ENCODE measurements at regions not wholly inside any gene's neighbourhood (a gene's known extent, or its start where the extent isn't known, plus 50 kb on each side); places are given as distances from the start of the nearest gene placed in this dataset.

DNA sequence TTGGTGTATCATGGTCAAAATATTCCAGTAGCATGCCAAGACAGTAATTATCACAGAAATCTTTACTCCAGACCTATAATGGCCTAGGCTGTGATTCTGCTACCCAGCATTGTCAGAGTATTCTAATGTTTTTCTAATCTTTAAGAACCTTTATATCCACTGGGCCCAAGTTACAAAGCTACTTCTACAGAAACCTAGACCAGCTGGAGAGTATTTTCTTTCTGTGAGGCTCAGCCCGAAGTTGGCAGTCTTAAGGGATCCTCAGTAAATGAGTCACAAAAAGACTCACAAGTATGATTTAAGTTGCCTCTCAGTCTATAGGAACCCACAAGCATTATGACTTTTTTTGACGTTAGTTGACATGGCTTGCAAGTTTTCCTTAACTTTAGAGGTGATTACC lies 638.5 kb upstream of the FAM241A start:
- Histone ChIP-seq H3K27me3 (ENCODE audit: control insufficient read depth, insufficient read depth, low read length) (no peaks in the 10 kb centered on the region), H3K4me3 (ENCODE audit: insufficient read depth, low read depth, low read length) (no peak overlapping the region), H3K36me3 (replicated peaks; ENCODE audit: control insufficient read depth, insufficient read depth, low read length) (no peaks in the 10 kb centered on the region)
- no peak for DNase-seq

DNA sequence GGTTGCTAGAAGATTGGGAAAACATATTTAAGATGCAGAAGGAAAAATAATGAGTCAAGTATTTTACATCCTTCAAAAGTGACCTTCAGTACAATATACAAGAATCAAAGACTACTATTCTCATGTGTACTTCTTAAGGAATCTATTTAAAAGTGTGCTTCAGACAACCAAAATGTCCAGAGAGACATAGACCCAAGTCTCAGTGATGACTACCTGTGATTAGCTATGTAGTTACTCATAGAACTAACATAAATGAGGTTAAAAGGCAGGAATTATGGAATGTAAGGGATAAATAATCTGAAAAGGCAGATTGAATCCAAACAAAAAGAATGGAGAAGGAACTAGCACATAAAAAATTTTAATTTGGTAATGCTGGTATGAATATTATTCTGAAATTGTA lies 634.7 kb upstream of the FAM241A start:
- no peaks in the 10 kb centered on the region for H3K36me3 ChIP-seq (replicated peaks; ENCODE audit: control insufficient read depth, insufficient read depth, low read length)
- H3K27me3 ChIP-seq (ENCODE audit: control insufficient read depth, insufficient read depth, low read length): no peaks in the 10 kb centered on the region
- no peak overlapping the region for H3K4me3 ChIP-seq (ENCODE audit: insufficient read depth, low read depth, low read length)
- DNase-seq: no peak

DNA sequence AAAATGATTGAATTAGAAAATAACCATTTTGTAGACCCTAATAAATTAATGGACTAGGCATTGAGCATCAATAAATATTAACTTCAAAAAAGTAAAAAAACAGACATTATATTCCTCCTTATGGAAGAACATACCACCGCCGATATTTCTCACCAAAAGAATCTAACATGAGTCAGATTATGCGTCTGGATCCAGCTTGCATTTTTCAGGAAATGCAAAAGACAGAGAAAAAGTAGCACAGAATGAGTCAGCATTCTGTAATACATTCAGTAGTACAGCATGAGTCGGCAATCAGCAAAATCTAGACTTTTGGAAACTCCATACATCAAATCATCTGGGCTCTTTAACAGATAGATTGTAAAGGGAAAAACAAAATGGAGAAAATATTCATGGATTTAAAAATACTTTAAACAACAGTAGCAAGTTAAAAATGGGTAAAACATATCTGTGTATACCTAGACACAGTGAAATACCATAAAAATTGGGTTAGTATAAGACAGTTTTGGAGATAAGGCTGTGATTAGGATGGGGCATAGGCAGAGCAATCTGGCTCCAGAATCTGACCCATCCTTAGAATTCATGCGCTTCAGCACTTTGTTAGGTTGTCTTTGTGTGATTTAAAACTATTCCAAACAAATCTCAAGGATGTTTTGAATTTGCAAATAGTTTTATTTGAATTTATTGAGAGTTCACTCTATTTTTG lies 633.0 kb upstream of the FAM241A start:
- Histone ChIP-seq H3K27me3 (ENCODE audit: control insufficient read depth, insufficient read depth, low read length) (no peaks in the 10 kb centered on the region), H3K36me3 (replicated peaks; ENCODE audit: control insufficient read depth, insufficient read depth, low read length) (no peaks in the 10 kb centered on the region), H3K4me3 (ENCODE audit: insufficient read depth, low read depth, low read length) (no peak overlapping the region)
- DNase-seq: no peak

DNA sequence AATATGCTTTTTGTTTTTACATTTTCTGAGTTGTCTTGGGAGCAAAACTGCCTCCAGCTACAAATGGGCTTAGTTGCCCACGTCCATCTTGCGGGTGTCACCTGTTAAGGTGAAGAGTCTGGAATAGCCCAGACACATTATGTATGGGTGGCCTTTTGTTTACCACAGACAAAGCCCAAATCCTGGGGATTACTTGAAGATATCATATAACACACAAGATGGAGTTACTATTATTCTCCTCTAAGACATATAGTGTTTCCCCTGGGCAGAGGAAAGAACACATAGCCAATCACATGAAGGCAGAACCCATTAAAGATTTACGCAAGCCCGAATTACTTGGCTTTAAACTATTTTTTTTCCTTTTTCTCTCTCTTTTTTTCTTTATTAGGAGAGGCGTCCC lies 625.6 kb upstream of the FAM241A start:
- no peaks in the 10 kb centered on the region for H3K36me3 ChIP-seq (replicated peaks; ENCODE audit: control insufficient read depth, insufficient read depth, low read length)
- no peaks in the 10 kb centered on the region for H3K27me3 ChIP-seq (ENCODE audit: control insufficient read depth, insufficient read depth, low read length)
- DNase-seq: no peak

DNA sequence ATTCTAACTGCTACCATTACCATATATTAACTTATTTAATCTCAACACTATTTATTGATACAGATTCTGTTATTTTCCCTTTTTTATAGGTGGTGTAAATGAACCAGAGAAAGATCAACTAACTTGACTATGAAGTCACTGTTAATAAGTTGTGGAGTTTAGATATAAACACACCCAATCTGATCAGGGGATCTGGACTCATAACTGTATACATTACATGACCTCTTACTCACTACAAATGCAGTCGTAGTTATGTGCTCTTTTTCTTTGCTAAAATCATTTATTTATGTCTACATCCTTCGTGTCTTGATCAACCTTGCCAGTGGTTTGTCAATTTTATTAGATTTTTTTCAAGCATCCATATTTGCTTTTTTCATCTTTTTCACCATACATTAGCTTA lies 614.8 kb upstream of the FAM241A start:
- Histone ChIP-seq H3K27me3 (ENCODE audit: control insufficient read depth, insufficient read depth, low read length) (no peaks in the 10 kb centered on the region), H3K36me3 (replicated peaks; ENCODE audit: control insufficient read depth, insufficient read depth, low read length) (no peaks in the 10 kb centered on the region), H3K4me3 (ENCODE audit: insufficient read depth, low read depth, low read length) (no peak overlapping the region)
- no peak for DNase-seq

More for the DNA sequence above, 625.6 kb upstream of the FAM241A start:
- no peak overlapping the region for H3K4me3 ChIP-seq (ENCODE audit: insufficient read depth, low read depth, low read length)

DNA sequence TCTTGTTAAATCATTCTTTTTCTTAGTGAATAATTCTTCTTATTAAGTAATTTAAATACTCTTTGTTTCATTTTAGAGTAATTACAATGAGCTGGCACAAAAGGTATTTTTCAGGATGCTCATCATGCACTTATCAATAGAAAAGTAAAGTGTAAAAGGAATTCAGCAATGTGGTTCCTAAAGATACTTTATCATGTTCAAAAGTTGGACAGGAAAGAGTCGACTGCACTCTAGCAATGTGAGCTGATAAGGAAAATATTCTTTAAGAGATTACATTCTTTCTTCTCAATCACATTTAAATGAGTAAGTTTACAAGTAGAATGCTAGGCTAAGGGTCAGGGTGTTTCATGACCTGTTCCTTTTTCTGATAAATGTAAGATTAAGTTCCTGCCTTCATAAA lies 609.5 kb upstream of the FAM241A start:
- no peaks in the 10 kb centered on the region for H3K36me3 ChIP-seq (replicated peaks; ENCODE audit: control insufficient read depth, insufficient read depth, low read length)
- no peak for DNase-seq
- no peaks in the 10 kb centered on the region for H3K27me3 ChIP-seq (ENCODE audit: control insufficient read depth, insufficient read depth, low read length)
- no peak overlapping the region for H3K4me3 ChIP-seq (ENCODE audit: insufficient read depth, low read depth, low read length)

DNA sequence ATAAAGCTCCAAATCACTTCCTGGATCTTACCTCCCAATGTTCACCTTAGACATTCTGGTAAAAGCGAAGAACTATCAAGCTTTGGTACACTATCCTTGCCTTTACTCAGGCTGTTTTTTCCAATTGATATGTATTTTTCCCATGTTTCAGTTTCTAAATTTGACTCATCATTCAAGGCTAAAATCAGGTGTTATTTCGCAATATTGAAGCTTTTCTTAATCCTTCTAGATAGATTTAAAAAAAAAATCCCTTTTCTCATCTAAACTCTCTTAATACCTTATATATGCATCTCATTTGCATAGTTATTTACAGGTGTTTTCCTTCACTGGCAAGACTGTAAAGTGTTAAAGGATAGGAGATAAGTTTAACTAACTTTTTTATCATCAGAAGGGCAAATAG lies 608.1 kb upstream of the FAM241A start:
- Histone ChIP-seq H3K36me3 (replicated peaks; ENCODE audit: control insufficient read depth, insufficient read depth, low read length) (no peaks in the 10 kb centered on the region), H3K4me3 (ENCODE audit: insufficient read depth, low read depth, low read length) (no peak overlapping the region), H3K27me3 (ENCODE audit: control insufficient read depth, insufficient read depth, low read length) (no peaks in the 10 kb centered on the region)
- no peak for DNase-seq

DNA sequence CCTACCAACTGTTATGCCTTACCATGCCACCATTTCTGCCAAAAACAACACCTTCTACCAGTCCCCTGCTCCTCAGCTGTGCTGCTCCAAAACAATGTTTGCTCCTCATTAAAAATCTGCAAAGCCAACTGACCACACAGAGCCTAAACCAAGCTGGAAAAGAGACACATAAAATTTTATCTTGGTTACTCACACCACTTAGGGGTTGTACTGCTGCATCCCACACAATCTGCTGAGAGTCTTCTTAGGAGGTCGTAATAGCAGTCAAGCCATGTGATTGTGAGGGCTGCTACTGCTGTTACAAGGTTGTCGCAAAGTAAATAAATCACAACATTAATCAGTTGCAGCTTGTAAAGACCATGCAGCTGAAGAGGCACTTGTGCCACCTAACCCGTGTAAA lies 607.4 kb upstream of the FAM241A start:
- H3K36me3 ChIP-seq (replicated peaks; ENCODE audit: control insufficient read depth, insufficient read depth, low read length): no peaks in the 10 kb centered on the region
- no peak overlapping the region for H3K4me3 ChIP-seq (ENCODE audit: insufficient read depth, low read depth, low read length)
- no peaks in the 10 kb centered on the region for H3K27me3 ChIP-seq (ENCODE audit: control insufficient read depth, insufficient read depth, low read length)
- DNase-seq: no peak

DNA sequence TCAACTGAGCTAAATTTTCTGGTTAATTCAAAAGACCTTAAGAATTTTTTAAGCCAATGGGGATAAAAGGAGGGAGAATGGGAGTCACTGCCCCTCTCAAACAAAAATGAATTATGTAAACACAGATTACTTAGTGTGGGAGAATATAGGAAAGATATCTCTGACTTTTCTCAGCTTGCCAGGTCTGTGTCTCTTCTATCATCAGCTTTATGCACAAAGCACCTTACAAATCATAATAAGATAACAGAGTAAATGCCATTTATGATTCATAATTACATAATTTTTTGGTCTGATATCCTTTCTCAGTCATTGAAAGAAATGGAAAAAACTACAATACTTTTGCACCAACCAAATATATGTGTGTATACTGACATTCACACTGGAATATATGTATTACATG lies 604.6 kb upstream of the FAM241A start:
- H3K27me3 ChIP-seq (ENCODE audit: control insufficient read depth, insufficient read depth, low read length): no peaks in the 10 kb centered on the region
- no peaks in the 10 kb centered on the region for H3K36me3 ChIP-seq (replicated peaks; ENCODE audit: control insufficient read depth, insufficient read depth, low read length)
- no peak overlapping the region for H3K4me3 ChIP-seq (ENCODE audit: insufficient read depth, low read depth, low read length)
- DNase-seq: no peak

DNA sequence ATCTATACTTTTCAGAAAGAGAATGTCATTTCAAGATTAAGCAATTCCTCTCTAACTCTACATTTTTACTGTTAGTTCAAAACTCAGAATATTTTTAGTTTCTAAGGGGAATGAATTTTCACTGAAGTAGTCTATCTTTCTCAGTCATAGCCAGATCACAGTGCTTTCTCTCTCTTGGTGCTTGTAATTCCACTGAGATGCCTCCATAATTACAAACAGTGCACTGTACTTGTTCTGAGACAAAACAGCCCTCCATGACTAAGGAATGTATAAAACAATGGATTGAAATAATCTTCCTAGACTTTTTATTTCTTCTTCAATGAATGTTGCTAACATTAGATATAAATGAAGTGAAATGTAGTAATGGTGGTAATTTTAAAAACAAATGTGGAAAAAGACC lies 603.2 kb upstream of the FAM241A start:
- no peak for DNase-seq
- Histone ChIP-seq H3K4me3 (ENCODE audit: insufficient read depth, low read depth, low read length) (no peak overlapping the region), H3K36me3 (replicated peaks; ENCODE audit: control insufficient read depth, insufficient read depth, low read length) (no peaks in the 10 kb centered on the region), H3K27me3 (ENCODE audit: control insufficient read depth, insufficient read depth, low read length) (no peaks in the 10 kb centered on the region)

DNA sequence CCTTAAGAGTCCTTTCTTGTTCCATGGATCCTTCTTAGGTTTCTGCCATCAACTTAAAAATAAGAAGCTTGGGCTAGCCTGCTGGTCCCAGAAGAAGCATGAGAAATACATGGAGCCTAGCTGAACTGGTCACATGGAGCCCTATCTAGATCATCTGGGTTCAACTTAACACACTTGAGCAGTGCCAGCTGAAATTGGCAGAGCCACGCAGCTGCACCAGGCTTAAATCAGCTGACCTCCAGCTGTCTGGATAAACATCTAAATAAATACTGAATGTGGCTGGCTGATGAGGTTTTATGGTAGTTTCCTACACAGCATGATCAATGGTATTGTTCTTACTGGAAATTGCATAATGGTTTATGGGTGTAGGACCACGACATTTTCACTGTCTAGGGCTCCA lies 598.4 kb upstream of the FAM241A start:
- Histone ChIP-seq H3K36me3 (replicated peaks; ENCODE audit: control insufficient read depth, insufficient read depth, low read length) (no peaks in the 10 kb centered on the region), H3K27me3 (ENCODE audit: control insufficient read depth, insufficient read depth, low read length) (no peaks in the 10 kb centered on the region), H3K4me3 (ENCODE audit: insufficient read depth, low read depth, low read length) (no peak overlapping the region)
- no peak for DNase-seq

DNA sequence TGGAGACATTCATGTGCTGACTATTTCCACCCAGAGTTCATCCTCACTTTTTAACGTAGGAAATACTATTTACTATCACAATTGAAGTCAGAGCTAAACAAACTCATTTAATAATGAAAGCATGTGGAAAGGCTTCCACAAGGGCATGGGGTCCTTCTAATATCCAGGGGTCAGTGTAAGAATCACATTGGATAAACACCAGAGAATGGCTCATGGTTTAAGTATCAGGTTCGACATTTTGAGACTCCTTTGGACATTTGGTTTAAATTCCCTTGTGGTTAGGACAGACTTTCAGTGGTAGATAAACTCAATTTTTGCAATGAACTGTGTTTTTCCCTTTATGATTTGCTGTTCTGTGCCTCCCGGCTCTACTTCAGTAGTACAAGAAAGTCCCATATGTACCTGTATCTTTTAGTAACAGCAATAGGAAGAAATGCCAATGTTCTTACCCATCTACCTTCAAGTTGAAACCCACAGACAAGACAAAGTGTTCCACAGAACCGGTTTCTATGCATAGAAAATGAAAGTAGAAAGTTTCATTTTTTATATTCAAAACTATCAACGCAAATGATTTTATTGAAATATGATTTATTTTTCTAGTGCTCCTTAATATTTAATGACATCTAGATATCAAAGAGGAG lies 589.0 kb upstream of the FAM241A start:
- no peaks in the 10 kb centered on the region for H3K36me3 ChIP-seq (replicated peaks; ENCODE audit: control insufficient read depth, insufficient read depth, low read length)
- no peaks in the 10 kb centered on the region for H3K27me3 ChIP-seq (ENCODE audit: control insufficient read depth, insufficient read depth, low read length)
- no peak overlapping the region for H3K4me3 ChIP-seq (ENCODE audit: insufficient read depth, low read depth, low read length)
- no peak for DNase-seq

DNA sequence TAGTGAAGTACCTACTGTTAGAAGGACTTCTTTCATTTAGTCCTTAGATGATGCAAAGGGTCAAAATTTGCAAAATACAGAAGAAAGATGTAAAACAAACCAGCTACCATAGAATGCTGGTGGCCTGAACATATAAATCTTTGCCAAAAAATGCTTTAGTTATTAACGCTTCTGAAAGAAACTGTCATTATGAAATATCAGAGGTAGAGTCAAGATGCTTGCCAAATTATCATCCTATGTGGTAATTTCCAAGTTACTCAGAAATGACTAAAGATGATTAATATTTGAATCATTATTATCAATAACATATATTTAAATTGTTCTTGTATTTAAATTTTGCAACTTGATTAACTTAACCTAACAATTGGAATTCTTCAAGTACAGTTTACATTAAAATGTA lies 588.4 kb upstream of the FAM241A start:
- Histone ChIP-seq H3K4me3 (ENCODE audit: insufficient read depth, low read depth, low read length) (no peak overlapping the region), H3K36me3 (replicated peaks; ENCODE audit: control insufficient read depth, insufficient read depth, low read length) (no peaks in the 10 kb centered on the region), H3K27me3 (ENCODE audit: control insufficient read depth, insufficient read depth, low read length) (no peaks in the 10 kb centered on the region; the same call in 1 of the 2 replicates)
- DNase-seq: no peak

DNA sequence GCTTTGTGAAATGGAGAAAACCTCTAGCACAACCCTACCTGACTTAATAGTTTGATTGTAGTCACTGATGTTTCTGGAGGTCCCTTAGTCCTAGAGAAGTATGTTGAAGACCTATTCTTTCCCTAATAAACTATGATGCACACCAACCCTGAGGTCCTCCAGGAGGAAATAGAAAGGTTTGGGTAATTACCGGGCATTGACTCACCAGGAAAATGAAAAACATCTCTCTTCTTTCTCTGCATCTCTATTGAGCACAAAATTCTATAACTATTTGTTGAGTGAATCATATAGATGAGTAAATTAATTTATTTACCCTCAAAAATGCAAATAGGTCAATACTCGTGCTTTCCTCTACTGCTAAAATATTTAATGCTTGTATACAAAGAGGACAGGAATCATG lies 582.4 kb upstream of the FAM241A start:
- no peaks in the 10 kb centered on the region; the same call in 1 of the 2 replicates for H3K27me3 ChIP-seq (ENCODE audit: control insufficient read depth, insufficient read depth, low read length)
- H3K36me3 ChIP-seq (replicated peaks; ENCODE audit: control insufficient read depth, insufficient read depth, low read length): no peaks in the 10 kb centered on the region
- no peak overlapping the region for H3K4me3 ChIP-seq (ENCODE audit: insufficient read depth, low read depth, low read length)
- no peak for DNase-seq

DNA sequence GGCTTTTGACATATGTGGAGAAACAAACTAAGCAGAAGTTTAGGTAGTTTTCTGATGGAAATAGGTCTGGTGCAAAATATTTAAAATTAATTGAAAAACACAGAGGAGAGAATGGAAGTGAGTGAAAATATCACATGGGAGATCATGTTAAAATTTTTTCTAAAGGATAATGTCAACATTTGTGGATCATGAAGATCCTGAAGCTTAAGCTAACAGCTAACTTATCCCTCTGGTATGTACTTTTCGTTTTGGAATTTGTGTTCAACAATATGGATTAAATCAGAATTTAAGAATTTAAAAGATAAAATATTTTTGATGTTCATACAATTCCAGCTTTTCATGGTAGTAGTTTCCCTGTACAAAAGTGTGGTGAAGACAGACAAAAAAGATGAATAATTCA lies 572.8 kb upstream of the FAM241A start:
- H3K4me3 ChIP-seq (ENCODE audit: insufficient read depth, low read depth, low read length): no peak overlapping the region

More for the DNA sequence above, 572.8 kb upstream of the FAM241A start:
- H3K27me3 ChIP-seq (ENCODE audit: control insufficient read depth, insufficient read depth, low read length): no peaks in the 10 kb centered on the region
- no peak for DNase-seq
- H3K36me3 ChIP-seq (replicated peaks; ENCODE audit: control insufficient read depth, insufficient read depth, low read length): no peaks in the 10 kb centered on the region
